ENCODE measurements at regions not wholly inside any gene's neighbourhood (a gene's known extent, or its start where the extent isn't known, plus 50 kb on each side); places are given as distances from the start of the nearest gene placed in this dataset.

GRCh38 chr19:29384656-29385055, 141.1 kb upstream of the VSTM2B start:
- Mint-ChIP-seq H3K4me3 (no peak overlapping the region), H3K9me3 (peaks cover 3% of the 10 kb centered on the region), H3K4me1 (no peaks in the 10 kb centered on the region), H3K27ac (no peak overlapping the region), H3K36me3 (no peaks in the 10 kb centered on the region), H3K27me3 (no peaks in the 10 kb centered on the region)
- no peak for ATAC-seq

- no peak overlapping the region for H3K27ac Mint-ChIP-seq
- H3K36me3 Mint-ChIP-seq: no peaks in the 10 kb centered on the region
- no peaks in the 10 kb centered on the region for H3K4me1 Mint-ChIP-seq
- no peak for ATAC-seq
- no peaks in the 10 kb centered on the region for H3K27me3 Mint-ChIP-seq
- peaks cover 5% of the 10 kb centered on the region for H3K9me3 Mint-ChIP-seq
- no peak overlapping the region for H3K4me3 Mint-ChIP-seq
Measured at GRCh38 chr19:29385191-29385795, 140.5 kb upstream of the VSTM2B start.

- ATAC-seq: no peak
- H3K4me3 Mint-ChIP-seq: no peak overlapping the region
- no peaks in the 10 kb centered on the region for H3K36me3 Mint-ChIP-seq
- H3K27me3 Mint-ChIP-seq: no peaks in the 10 kb centered on the region
- H3K27ac Mint-ChIP-seq: no peak overlapping the region
- H3K4me1 Mint-ChIP-seq: no peaks in the 10 kb centered on the region
- H3K9me3 Mint-ChIP-seq: peaks cover 21% of the 10 kb centered on the region
Measured at GRCh38 chr19:29386970-29387369, 138.8 kb upstream of the VSTM2B start.

GRCh38 chr19:29387586-29387985, 138.2 kb upstream of the VSTM2B start:
- Mint-ChIP-seq H3K27me3 (no peaks in the 10 kb centered on the region), H3K4me1 (no peaks in the 10 kb centered on the region), H3K4me3 (no peak overlapping the region), H3K9me3 (peaks cover 21% of the 10 kb centered on the region), H3K36me3 (no peaks in the 10 kb centered on the region), H3K27ac (no peak overlapping the region)
- ATAC-seq: no peak

GRCh38 chr19:29389495-29389894, 136.3 kb upstream of the VSTM2B start:
- H3K4me3 Mint-ChIP-seq: no peak overlapping the region
- H3K27ac Mint-ChIP-seq: no peak overlapping the region
- ATAC-seq: no peak
- no peaks in the 10 kb centered on the region for H3K36me3 Mint-ChIP-seq
- H3K9me3 Mint-ChIP-seq: peaks cover 23% of the 10 kb centered on the region
- no peaks in the 10 kb centered on the region for H3K27me3 Mint-ChIP-seq
- no peaks in the 10 kb centered on the region for H3K4me1 Mint-ChIP-seq

- H3K4me1 Mint-ChIP-seq: no peaks in the 10 kb centered on the region
- no peaks in the 10 kb centered on the region for H3K27me3 Mint-ChIP-seq
- H3K9me3 Mint-ChIP-seq: peaks cover 24% of the 10 kb centered on the region
- H3K4me3 Mint-ChIP-seq: no peak overlapping the region
- no peak overlapping the region for H3K27ac Mint-ChIP-seq
- no peaks in the 10 kb centered on the region for H3K36me3 Mint-ChIP-seq
- ATAC-seq: no peak
Measured at GRCh38 chr19:29390742-29391141, 135.1 kb upstream of the VSTM2B start.

- Mint-ChIP-seq H3K27me3 (no peaks in the 10 kb centered on the region), H3K27ac (no peak overlapping the region), H3K9me3 (peaks cover 23% of the 10 kb centered on the region), H3K4me3 (no peak overlapping the region), H3K4me1 (no peaks in the 10 kb centered on the region), H3K36me3 (no peaks in the 10 kb centered on the region)
- no peak for ATAC-seq
Measured at GRCh38 chr19:29393915-29394460, 131.8 kb upstream of the VSTM2B start.

- Mint-ChIP-seq H3K4me1 (no peaks in the 10 kb centered on the region), H3K9me3 (peaks cover 21% of the 10 kb centered on the region), H3K27ac (no peak overlapping the region), H3K4me3 (no peak overlapping the region), H3K27me3 (no peaks in the 10 kb centered on the region), H3K36me3 (no peaks in the 10 kb centered on the region)
- no peak for ATAC-seq
Measured at GRCh38 chr19:29395111-29395733, 130.6 kb upstream of the VSTM2B start.

GRCh38 chr19:29395734-29396414, 129.9 kb upstream of the VSTM2B start:
- H3K4me1 Mint-ChIP-seq: no peaks in the 10 kb centered on the region
- ATAC-seq: no peak
- H3K4me3 Mint-ChIP-seq: no peak overlapping the region
- H3K27ac Mint-ChIP-seq: no peak overlapping the region
- no peaks in the 10 kb centered on the region for H3K36me3 Mint-ChIP-seq
- H3K27me3 Mint-ChIP-seq: no peaks in the 10 kb centered on the region
- peaks cover 14% of the 10 kb centered on the region for H3K9me3 Mint-ChIP-seq

- peaks cover 5% of the 10 kb centered on the region for H3K9me3 Mint-ChIP-seq
- no peak for ATAC-seq
- no peak overlapping the region for H3K27ac Mint-ChIP-seq
- no peaks in the 10 kb centered on the region for H3K4me1 Mint-ChIP-seq
- H3K27me3 Mint-ChIP-seq: no peaks in the 10 kb centered on the region
- no peak overlapping the region for H3K4me3 Mint-ChIP-seq
- no peaks in the 10 kb centered on the region for H3K36me3 Mint-ChIP-seq
Measured at GRCh38 chr19:29396925-29397324, 128.9 kb upstream of the VSTM2B start.

- Mint-ChIP-seq H3K4me1 (no peaks in the 10 kb centered on the region), H3K27me3 (no peaks in the 10 kb centered on the region), H3K27ac (no peak overlapping the region), H3K9me3 (peaks cover 5% of the 10 kb centered on the region), H3K4me3 (no peak overlapping the region), H3K36me3 (no peaks in the 10 kb centered on the region)
- no peak for ATAC-seq
Measured at GRCh38 chr19:29397748-29398147, 128.0 kb upstream of the VSTM2B start.

- no peak for ATAC-seq
- Mint-ChIP-seq H3K9me3 (peaks cover 6% of the 10 kb centered on the region), H3K4me1 (no peaks in the 10 kb centered on the region), H3K36me3 (no peaks in the 10 kb centered on the region), H3K27ac (no peak overlapping the region), H3K4me3 (no peak overlapping the region), H3K27me3 (no peaks in the 10 kb centered on the region)
Measured at GRCh38 chr19:29399804-29400203, 126.0 kb upstream of the VSTM2B start.

- Mint-ChIP-seq H3K4me1 (no peaks in the 10 kb centered on the region), H3K27me3 (no peaks in the 10 kb centered on the region)
Measured at GRCh38 chr19:29400917-29401711, 124.7 kb upstream of the VSTM2B start.

GRCh38 chr19:29401712-29402421, 123.9 kb upstream of the VSTM2B start:
- H3K4me3 Mint-ChIP-seq: no peak overlapping the region
- no peak for ATAC-seq
- H3K36me3 Mint-ChIP-seq: no peaks in the 10 kb centered on the region
- no peaks in the 10 kb centered on the region for H3K4me1 Mint-ChIP-seq
- peaks cover 3% of the 10 kb centered on the region for H3K9me3 Mint-ChIP-seq
- H3K27me3 Mint-ChIP-seq: no peaks in the 10 kb centered on the region
- no peak overlapping the region for H3K27ac Mint-ChIP-seq

More at GRCh38 chr19:29400917-29401711, 124.7 kb upstream of the VSTM2B start:
- Mint-ChIP-seq H3K9me3 (peaks cover 3% of the 10 kb centered on the region), H3K27ac (no peak overlapping the region), H3K4me3 (no peak overlapping the region), H3K36me3 (no peaks in the 10 kb centered on the region)
- ATAC-seq: no peak

GRCh38 chr19:29402563-29402962, 123.2 kb upstream of the VSTM2B start:
- H3K4me1 Mint-ChIP-seq: no peaks in the 10 kb centered on the region
- H3K9me3 Mint-ChIP-seq: peaks cover 3% of the 10 kb centered on the region
- no peaks in the 10 kb centered on the region for H3K36me3 Mint-ChIP-seq
- ATAC-seq: no peak
- no peak overlapping the region for H3K27ac Mint-ChIP-seq
- no peak overlapping the region for H3K4me3 Mint-ChIP-seq
- H3K27me3 Mint-ChIP-seq: no peaks in the 10 kb centered on the region

Data from stimulated activated memory B cell treated with anti-CD40 and anti-IgM and Interleukin-4, amounts not matched to agents 10 μg/mL and 1 μg/mL and 100 μg/mL, for 72 hours (primary cell).